GM18907 (cell line): ENCODE measurements at regions not wholly inside any gene's neighbourhood (a gene's known extent, or its start where the extent isn't known, plus 50 kb on each side); places are given as distances from the start of the nearest gene placed in this dataset.
"Not testable (repeated sequence)": the region's sequence is repeated elsewhere in the genome, so short reads cannot be mapped to it uniquely, and the experiment has no call there.

Experiments
- ATAC-seq: cut with Tn5 transposase; IDR thresholded peaks from one replicate; pipeline ENCODE4 v1.9.1; 2021; ENCODE audit warnings: mild to moderate bottlenecking, moderate library complexity; ENCODE audit not compliant: unreplicated experiment

DNA sequence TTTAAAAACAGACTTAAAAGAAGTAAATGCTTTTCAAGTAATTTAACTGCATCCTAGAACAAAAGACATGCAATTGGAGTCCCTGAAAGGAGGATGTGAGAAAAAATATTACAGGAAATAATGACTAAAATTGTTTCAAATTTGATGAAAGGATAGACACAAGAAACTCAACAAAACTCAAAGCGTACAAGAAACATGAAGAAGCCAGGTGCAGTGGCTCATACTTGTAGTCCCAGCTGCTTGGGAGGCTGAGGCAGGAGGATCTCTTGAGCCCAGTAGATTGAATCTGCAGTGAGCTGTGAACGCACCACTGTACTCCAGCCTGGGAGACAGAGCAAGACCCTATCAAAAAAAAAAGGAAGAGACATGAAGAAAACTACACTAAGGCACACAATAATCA lies 118.1 kb upstream of the SLC39A10 start:
- no peak for ATAC-seq

DNA sequence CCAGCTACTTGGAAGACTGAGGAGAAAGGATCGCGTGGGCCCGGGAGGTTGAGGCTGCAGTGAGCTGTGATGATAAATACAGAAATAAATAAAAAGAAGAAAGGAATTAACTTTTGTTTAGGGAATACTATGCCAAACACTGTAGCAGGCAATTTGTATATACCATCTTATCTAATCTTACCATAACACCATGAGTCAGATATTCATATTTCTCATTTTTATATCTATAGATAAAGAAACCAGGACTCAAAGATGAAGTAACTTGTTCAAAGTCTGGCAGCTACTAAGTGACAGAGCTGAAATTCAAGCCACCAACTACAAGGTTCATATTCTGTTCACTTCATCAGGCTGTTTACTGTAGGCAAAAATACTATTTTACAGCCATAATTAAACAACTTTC lies 119.2 kb upstream of the SLC39A10 start:
- ATAC-seq: no peak

DNA sequence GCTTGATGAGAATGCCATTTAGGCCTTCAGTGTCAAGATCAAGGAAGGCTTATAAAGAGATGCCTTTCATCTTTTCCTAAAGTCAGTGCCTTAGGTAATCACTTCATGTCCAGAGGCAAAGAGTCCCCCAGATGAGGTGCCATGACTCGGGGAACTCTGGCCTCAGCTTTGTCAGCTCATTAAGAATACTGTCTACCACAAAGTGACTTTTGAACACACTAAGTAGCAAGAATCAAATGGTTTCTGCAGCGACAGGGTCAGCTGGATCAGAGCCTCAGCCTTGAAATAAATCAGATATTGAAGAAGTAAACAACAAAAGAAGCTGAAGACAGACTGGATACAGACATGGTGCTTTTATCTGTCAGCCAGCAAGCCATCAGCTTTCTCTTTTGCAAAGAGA lies 120.1 kb upstream of the SLC39A10 start:
- ATAC-seq: no peak

DNA sequence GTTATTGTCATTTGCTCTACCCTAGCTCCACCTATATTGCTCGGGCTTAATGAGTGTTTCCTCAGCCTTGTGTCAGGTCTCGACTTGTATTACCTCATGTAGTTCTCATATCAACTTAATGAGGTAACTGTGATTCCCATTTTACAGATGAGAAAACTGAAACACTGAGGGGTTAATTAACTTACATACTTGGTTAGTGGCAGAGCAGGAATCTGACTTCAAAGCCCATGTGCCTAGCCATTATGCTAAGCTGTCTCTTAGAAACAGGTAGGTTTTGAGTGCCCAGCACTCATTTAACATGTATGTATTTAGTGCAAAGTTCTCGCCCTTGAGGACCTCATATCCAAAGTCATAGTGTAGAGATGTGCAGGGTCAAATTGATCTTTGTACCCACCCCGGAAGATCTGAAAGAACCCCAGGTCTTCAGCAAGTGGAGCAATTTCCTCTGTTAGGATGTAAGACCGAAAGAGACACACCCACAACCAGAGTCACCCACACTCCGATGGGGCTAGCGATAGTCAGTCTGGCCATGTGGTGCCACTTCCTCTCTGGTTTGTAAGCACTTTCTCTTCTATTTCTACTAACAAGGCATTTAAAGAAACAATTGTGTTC lies 121.0 kb upstream of the SLC39A10 start:
- peak; percentile 95 for ATAC-seq

DNA sequence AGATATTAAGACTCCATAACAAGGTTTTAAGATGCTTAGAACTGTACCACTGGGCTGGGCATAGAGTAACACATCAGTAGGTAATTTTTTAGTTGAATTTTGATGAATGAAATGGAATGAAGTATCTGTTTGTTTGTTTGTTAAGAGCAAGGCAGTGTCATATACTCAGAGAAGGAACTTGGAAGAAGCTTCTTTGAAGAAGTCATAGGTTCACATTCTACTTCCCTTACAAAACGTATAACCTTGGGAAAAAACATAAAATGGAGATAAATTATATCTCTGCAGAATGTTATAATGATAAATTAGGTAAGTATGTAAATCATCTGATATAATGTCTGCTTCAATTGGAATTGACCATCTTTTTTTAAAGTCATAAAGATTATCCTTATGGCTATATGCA lies 122.1 kb upstream of the SLC39A10 start:
- no peak for ATAC-seq

DNA sequence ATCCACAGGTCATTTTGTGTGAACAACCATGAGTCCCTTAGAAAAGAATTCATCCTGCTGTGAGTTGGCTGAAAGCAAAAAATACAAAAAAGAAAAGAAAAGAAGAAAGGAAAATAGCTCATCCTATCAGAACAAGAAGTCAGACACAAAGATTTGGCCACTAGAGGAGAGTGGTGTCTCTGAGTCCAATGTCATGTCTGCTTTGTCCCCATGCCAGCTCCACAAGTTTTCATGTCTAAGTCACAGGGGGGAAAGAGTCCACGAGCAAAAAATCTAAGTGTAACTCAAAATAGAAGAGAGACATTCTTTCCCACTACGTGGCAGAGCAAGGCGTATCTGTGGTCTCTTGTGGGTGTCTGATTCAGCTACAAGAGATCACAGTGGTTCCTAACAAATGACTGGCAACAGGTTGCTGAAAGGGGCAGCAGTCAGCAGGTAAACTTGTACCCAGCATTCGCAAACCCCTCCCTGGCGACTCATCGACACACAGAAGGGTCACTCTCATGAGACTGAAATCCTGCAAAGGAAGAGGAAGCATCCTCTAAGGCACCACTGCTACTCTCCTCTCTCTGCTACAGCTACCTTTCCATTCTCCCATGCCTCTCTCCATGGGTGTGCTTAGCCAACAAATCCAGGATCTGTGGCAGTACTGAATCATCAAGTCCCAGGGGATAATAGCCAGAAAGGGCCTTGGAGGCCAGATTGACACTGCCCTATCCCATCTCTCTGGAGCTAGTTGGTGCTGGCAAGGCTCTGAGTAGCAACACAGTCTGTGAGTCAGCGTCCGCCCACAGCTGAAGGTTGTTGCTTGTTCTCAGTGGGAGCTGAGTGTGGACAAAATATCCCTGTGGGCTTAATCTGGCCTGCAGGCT lies 123.0 kb upstream of the SLC39A10 start:
- peak; percentile 35 for ATAC-seq

DNA sequence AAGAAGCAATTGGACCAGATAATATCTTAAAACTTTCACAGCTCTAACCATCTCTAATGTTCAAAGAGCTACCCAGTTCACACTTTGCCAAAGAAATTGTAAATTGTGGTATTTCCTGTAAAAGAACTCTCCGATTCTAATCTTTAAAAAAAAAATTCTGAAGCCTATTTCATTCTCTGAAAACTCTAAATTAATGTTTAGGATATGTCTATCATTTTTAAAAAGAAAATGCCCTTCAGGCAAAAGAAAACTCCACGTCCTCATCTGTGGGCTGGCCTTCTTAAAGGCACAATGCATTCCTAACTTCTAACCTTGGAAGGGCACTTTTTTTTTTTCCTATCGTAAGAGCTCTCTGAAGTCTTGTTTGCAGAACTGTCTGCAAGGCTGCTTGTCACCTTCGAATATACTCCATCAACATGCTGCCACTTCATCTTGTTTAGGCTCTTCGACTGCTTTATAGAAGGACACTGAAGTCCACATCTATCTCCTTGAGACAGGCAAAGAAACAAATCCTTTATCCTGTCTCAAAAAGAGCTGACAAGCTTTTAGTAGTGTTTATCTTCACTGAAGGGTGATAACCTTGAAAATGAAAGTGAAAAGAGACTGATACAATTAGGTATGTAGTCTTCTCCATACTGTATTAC lies 124.3 kb upstream of the SLC39A10 start:
- ATAC-seq: peak; percentile 37

DNA sequence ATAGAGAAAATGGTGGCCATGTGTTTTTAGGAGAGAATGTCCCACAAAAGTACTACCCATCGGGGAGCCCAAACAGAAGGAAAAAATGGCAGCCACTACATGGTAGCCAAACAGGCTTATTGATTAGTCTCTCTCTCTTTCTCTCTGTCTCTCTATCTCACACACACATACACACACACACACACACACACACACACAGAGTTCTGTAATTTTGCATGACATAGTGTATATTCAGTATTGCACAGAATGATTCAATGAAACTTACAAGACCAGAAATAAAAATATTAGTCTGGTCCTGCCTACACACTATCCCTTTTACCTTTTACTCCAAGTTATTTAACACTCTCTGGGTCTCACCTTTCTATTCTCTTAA lies 124.8 kb upstream of the SLC39A10 start:
- ATAC-seq: no peak

DNA sequence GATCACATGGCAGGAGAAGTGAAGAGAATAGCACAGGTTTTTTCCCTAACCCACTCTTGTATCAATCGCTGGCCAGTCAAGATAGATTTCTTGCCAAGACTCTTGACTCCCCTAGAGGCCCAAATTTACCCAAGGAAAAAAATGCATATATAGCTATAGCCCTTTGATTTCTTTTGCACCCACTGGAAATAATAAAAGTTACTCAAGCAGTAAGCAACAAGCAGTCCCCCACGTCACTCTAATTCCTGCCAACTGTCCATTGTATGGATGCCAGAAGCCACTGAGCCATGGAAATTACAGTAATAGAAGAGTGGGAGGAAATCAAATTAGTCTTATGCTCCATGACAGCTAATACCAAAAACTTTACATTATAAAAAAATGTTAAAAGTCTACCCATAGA lies 125.3 kb upstream of the SLC39A10 start:
- ATAC-seq: no peak

DNA sequence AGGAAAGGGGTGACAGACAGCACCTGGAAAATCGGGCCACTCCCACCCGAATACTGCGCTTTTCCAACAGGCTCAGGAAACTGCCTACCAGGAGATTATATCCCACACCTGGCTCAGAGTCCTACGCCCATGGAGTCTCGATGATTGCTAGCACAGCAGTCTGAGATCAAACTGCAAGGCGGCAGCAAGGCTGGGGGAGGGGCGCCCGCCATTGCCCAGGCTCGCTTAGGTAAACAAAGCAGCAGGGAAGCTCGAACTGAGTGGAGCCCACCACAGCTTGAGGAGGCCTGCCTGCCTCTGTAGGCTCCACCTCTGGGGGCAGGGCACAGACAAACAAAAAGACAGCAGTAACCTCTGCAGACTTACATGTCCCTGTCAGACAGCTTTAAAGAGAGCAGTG lies 133.8 kb upstream of the SLC39A10 start:
- ATAC-seq: not testable (repeated sequence)

DNA sequence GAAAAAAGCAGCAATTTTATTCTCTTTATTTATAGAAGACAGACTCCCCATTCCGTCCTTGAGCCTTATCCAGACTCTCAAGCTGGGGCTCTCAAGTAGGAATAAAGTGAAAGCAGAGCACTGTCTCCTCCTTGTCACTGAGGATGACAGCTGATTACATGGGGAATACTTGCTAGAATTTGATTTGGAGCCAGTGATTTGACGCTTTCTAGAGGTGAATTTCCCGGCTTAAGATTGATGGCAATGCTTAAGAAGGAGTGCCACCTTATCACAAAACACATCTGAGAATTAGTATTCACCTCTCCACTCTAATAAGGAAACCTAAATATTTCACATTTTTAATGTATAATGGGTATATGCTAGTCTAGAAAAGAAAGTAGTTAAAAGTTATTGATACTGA lies 135.4 kb upstream of the SLC39A10 start:
- no peak for ATAC-seq

DNA sequence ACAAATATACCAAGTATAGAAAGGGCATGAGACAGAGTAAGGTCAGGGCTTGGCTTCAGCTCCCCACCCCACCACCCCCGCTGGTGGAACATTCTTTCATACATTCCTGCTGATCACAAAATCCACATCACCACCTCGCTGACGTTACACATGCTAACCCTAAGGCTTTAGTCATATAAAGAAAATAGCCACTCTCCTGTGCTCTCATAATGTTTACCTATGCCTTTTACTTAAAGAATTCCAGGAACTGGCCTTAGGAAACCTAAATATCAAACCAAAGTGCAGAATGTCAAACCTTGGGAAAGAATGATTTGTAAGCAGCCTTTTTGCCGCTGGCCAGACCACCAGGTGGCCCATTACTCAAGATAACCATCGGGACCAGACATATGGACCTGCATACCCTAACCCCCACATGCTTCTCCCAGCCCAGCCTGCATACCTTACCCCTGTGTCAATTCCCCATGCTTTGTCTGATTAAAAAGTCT lies 136.3 kb upstream of the SLC39A10 start:
- no peak for ATAC-seq

DNA sequence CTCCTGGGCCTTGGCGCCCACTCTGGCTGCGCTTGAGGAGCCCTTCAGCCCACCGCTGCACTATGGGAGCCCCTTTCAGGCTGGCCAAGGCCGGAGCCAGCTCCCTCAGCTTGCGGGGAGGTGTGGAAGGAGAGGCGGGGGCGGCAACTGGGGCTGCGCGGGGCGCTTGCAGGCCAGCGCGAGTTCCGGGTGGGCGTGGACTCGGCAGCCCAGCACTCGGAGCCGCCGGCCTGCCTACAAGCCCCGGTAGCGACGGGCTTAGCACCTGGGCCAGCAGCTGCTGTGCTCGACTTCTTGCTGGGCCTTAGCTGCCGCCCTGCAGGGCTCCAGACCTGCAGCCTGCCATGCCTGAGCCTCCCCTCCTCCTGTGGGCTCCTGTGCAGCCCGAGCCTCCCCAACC lies 141.5 kb upstream of the SLC39A10 start:
- ATAC-seq: no peak

DNA sequence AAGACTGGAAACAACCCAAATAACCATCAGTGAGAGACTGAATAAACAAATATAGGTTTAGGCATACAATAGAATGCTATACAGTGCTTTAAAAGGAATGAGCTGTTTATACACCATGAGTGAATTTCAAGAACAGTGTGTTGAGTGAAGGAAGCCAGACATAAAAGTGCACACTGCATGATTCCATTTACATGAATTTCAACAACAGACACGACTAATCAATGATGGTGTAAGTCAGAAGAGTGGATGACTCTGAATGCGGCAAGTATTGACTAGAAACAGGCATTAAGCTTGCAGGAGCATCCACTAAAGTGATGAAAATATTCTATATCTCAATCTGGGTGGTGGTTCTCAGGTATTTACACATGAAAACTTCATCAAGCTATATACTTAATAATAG lies 142.7 kb upstream of the SLC39A10 start:
- no peak for ATAC-seq

DNA sequence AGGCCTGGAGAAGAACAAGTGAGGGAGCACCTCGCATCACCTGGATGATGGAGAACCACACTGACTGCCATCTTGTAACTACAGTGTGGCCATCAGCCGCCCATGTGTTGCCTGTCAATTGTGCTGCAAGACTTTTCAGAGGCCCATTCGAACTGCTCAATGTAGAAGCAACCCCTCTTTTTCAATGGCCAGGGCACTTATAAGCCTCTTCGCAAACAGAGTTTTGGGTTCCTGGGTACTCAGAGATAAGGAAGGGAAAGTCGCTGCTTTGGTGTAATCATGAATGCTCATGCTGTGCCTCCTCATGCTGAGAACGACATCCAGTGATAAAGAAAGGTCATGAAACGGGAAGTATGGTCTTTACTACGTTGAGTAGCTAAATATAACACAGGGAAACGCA lies 143.9 kb upstream of the SLC39A10 start:
- ATAC-seq: no peak

DNA sequence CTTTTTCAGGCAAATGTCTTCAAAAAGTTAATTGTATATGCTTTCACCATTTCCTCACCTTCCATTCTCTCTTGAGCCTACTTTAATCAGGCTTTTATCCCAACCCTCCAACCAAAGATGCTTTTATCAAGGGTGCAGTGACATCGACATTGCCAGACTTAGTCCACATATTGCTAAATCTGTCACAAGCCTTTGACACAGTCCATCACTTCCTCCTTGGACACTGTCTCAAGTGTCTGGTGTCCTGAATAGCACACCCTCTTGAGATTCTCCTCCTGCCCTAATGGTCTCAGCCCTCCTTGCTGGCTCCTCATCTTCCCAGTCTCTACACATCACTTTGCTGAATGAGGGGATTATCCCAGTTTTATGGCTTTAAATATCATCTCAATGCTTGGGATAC lies 147.5 kb upstream of the SLC39A10 start:
- ATAC-seq: no peak

DNA sequence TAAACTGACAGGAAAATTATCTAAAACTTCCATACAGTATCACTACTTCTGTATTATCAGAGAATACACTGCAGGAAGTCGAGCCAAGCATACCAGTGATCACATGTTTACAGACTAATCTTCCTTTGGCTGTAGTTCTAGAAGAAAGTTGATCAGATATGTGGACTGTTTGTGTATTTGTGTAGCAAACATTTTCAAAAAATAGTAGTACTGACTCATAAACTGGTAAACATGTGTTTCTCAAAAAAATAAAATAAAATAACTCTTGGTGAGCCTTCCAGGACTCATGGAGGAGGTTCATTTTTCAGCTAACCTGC lies 148.9 kb upstream of the SLC39A10 start:
- no peak for ATAC-seq

DNA sequence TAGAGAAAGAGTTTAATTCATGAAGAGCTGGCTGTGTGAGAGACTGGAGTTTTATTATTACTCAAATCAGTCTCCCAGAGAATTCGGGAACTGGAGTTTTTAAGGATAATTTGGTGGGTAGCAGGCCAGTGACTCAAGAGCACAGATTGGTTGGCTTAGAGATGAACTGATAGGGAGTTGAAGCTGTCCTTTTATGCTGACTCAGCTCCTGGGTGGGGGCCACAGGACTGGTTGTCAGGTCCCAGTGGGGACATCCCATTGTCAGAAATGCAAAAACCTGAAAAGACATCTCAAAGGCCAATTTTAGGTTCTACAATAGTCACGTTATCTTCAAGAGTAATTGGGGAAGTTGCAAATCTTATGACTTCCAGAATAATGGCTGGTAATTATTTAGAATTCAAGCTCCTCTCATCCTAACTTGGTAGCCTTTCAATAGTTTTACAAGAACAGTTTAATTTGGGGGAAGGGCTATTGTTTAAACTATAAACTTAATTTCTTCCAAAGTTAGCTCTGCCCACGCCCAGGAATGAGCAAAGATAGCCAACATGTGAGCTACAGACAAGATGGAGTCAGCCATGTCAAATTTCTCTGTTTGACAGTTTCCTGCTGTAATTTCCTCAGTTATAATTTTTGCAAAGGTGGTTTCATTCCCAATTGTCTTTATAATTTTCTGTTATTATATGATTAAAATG lies 149.4 kb upstream of the SLC39A10 start:
- ATAC-seq: no peak

DNA sequence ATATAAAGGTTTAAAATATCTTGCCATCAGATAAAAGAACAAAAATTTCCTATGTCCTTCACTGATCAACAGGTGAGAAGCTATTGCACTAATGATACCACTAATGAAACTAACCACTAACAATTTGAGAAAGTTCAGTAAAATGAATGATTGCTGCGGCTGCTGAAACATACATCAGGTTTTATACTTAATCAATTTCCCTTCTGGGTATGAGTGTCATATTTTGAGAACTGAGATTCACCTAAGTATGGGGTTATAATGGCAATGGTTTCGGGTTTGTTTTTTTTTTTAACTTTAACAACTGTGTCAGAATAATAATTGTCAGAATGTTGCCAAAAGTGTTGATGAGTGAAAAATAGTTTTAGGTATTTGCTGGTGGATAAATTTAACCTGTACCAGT lies 151.3 kb upstream of the SLC39A10 start:
- peak; percentile 99 for ATAC-seq

DNA sequence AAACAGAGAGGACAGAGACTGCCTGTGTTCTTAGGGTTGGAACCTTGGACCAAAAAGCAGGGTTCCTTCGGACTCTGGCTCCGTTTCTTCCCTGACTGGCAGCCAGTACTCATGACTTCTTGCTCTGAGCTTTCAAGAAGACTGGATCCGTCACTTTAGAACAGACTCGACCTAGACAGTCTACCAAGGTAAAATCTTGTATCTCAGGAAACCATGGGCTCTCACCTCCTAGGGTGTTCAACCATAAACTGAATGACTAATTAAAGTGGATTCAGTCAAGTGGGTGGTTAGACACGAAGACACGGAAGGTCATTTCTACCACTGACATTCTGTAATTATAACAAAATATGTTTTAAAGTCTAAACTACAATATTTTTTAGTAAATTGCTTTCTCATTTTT lies 153.8 kb upstream of the SLC39A10 start:
- ATAC-seq: no peak

DNA sequence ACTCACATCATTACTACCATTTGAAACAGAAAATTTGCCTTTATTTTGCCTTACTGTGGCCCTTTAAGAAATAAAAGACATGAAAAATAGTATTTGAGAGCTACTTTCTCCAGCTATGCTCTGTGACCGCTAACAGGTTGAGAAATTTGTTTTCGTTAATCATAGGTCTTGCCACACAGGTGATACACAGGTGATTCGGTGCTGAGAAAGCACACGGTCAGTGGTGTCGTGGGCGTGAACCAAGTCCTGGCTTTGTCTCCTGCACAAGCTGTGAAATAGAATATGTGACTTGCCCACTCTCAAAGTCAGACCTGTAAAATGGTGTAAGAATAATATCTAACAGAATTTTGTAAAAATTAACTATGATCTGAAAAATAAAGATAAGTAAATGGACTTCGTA lies 155.3 kb upstream of the SLC39A10 start:
- no peak for ATAC-seq

DNA sequence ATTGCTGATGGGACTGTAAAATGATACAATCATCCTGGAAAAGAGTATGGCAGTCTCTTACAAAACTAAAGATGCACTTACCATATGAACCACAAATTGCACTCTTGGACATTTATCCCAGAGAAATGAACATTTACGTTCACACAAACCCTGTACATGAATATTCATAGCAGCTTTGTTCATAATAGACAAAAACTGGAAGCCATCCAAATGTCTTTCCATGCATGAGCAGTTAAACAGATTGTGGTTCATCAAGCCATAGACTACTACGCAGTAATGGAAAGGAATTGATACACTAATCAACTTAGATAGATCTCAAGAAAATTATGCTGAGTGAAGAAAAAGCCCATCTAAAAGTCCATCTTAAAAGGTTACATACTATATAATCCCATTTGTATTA lies 156.1 kb upstream of the SLC39A10 start:
- ATAC-seq: no peak
